ENCODE measurements at regions not wholly inside any gene's neighbourhood (a gene's known extent, or its start where the extent isn't known, plus 50 kb on each side); places are given as distances from the start of the nearest gene placed in this dataset.
"Not testable (repeated sequence)": the region's sequence is repeated elsewhere in the genome, so short reads cannot be mapped to it uniquely, and the experiment has no call there.

DNA sequence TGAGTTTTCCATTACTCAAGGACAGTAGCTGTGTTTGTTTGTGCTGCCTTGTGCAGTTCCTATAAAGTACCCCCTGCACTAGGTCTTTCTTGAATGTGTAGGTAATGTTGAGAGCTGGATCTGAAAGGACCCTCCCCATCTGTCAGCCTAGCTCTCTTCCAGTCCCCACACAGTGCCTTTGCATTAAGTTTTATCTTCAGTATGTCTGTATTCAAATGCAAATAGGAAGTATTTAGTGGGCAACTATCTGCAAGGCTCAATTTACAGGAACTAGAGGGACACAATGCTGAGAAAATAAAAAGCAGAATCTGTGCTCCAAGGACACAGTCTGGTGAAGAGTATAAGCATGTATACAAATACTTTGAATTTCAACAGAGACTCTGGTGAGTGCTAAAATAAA is 558.5 kb downstream of the RFC3 start:
- DNase-seq = no peak

DNA sequence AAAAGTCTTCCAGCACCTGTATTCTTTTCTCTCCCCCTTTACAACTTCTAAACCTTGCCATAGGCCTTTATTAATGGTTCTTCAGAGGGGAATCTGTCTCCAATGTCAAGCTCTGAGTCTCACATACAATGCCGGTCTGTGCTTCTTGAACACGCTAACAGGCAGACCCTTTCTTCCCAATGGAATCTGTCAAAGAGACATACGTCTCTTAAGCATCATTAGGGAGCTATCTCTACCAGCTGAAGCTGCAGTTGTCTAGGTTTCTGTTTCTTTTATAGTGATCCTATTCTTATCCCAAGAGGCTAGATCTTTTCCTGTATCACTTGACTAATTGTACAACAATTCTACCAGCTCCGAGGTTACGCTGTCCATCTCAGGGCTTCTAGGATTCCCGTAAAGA is 560.8 kb upstream of the NBEA start:
- DNase-seq = no peak

DNA sequence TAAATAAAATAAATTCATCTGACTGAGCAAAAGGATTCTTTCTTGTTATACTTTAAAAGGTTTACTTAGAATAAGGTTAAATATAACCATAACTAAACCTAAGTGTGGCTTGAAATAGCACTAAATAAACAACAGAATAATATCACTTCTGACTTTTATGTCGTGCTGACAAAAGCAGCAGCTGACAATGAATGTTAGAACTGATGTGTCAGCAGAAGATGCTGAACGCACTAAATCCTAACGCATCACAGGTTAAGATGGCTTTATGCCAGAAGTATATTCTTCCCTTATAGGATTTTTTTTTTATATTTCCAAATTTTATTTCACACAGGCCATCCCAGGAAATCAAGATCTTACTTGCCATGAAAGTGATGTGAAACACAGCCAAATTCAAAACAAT is 558.3 kb upstream of the NBEA start:
- DNase-seq = no peak

DNA sequence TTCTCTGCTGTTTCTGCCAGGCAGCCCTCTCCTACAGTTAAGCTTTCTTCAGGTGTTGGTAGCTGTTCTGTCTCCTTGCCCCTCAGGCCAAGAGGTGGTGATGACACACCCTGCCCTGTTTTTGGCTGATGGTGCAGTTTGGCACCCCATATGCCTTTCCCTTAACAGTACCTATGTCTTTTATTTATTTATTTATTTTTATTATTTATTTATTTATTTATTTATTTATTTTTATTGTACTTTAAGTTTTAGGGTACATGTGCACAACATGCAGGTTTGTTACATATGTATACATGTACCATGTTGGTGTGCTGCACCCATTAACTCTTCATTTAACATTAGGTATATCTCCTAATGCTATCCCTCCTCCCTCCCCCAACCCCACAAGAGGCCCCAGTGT is 555.8 kb upstream of the NBEA start:
- DNase-seq = not testable (repeated sequence)

DNA sequence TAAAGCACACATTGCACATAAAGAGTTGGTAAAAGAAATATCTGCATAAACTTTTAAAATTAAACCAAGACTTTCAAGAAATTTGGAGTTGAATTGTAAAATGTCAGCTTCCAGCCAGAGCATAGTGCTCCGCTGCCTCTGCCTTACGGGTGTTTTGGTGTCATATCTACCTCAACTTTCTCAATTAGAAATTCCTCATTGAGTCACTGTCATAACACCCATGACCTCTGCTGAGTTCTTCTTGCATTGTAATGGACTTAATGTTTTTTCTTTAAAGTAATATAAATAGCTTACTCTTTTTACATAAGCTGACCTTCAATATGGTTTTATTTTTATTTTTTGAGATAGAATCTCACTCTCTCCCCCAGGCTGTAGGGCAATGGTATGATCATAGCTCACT is 551.0 kb upstream of the NBEA start:
- no peak for DNase-seq

GRCh38 chr13:34401696-34402095 is 540.4 kb upstream of the NBEA start:
- DNase-seq = no peak

- DNase-seq = no peak
Observed at GRCh38 chr13:34405410-34406181, 536.5 kb upstream of the NBEA start.

GRCh38 chr13:34408640-34409039 is 533.4 kb upstream of the NBEA start:
- no peak for DNase-seq

GRCh38 chr13:34409496-34410182 is 532.4 kb upstream of the NBEA start:
- DNase-seq = no peak

DNA sequence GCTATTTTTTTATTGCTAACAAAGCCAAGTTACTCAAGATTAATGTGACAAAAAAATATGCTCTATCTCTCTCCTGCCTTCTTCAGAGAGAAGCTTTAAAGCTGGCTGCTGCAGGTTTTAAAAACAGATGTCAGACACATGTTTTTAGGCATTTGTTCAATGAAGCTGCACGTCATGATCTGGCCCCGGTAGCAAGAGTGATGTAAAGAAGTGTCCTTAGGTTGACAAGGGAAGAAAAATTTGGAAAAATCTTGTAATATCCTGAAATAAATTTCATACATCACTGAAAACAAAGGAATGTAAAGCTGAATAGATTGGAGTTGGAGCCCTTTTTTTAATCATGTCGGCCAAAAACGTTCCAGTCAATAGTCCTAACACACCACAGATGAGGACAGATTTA is 531.4 kb upstream of the NBEA start:
- no peak for DNase-seq

DNA sequence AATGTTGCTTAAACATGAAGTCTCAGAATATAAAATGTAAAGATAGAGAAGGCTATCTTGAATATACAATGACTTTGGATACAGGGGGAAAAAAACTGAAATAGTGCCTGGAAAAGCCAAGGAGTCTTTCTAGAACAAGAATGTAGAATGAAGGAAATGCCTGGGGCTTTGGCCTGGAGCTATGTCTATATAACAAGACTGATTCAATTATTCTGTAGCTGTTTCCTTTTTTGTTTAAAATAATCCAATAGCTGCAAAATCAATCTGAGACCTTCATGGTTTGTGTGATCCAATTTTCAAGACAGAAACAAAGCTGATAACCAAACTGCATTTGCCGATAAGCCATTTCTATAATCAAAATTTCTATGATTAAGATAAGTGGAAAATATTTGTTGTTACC is 530.9 kb upstream of the NBEA start:
- no peak for DNase-seq

DNA sequence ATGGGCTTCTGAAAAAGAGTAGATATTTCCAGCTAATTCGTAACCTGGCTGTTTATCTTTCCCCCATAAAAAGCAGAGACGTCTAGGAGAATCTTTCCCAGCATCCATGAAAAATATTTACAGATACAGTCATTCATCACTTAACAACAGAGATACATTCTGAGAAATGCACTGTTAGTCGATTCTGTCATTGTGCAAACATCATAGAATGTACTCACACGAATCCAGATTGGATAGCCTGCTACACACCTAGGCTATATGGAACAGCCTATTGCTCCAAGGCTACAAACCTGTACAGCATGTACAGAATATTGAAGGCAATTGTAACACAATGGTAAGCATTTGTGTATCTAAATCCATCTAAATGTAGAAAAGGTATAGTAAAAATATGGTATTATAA is 530.2 kb upstream of the NBEA start:
- DNase-seq = no peak

GRCh38 chr13:34412295-34412694 is 529.8 kb upstream of the NBEA start:
- DNase-seq = no peak

GRCh38 chr13:34412817-34413375 is 529.2 kb upstream of the NBEA start:
- DNase-seq = no peak

- no peak for DNase-seq
Observed at GRCh38 chr13:34413538-34414210, 528.4 kb upstream of the NBEA start.

GRCh38 chr13:34414616-34415015 is 527.5 kb upstream of the NBEA start:
- no peak for DNase-seq

DNA sequence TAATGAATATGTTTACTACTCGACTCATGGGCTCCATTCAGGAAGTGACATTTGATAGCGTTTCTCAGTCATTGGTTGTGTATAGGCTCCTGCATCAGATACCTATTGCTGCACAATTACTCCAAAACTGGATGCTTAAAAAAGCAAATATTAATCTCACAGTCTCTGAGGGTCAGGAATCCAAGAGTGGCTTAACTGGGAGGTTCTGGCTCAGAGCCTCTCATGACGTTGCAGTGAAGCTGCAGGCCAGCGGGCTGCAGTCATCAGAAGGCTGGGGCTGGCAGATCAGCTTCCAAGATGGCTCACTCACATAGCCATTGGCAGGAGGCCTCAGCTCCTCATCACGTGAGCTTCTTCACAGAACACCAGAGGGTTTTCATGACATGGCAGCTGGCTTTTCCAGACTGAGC is 525.1 kb upstream of the NBEA start:
- DNase-seq = no peak

DNA sequence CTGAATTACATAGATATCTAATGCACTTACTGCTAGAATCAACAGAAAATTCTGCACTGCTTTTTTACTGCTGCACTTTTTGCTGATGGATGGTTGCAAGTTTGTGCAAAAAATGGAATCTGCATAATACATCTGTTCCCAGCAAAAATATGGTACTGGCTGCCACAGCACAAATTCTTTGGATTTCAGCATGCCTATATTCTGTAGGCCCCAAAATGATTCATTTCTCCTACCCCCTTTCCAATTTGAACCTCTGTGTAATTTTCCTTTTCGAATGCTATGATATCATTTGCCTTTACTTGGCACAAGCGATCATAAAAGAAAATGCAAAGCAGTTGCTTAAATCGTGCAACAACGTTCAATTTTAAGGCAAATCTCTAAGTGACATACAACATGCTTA is 524.2 kb upstream of the NBEA start:
- DNase-seq = no peak

DNA sequence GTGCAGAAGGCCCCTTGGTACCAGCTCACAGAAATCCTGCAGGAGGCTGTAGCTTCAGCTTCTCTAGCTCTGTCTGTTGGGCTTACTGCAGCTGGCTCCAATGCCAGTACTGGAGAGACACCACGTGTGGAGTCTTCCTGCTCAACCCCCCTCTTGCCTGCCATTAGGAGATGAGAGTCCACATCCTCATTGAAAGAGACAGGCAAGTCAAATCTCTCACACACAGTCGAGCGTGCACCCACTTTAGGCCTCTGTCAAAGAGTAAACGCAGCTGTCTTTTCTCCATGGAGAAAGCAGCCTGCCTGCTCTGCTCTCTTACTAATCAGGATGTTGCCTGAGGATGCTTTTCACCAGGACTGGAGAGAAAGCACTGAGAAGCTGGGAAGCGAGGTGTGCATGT is 523.0 kb upstream of the NBEA start:
- DNase-seq = no peak

GRCh38 chr13:34419755-34420154 is 522.3 kb upstream of the NBEA start:
- no peak for DNase-seq

DNA sequence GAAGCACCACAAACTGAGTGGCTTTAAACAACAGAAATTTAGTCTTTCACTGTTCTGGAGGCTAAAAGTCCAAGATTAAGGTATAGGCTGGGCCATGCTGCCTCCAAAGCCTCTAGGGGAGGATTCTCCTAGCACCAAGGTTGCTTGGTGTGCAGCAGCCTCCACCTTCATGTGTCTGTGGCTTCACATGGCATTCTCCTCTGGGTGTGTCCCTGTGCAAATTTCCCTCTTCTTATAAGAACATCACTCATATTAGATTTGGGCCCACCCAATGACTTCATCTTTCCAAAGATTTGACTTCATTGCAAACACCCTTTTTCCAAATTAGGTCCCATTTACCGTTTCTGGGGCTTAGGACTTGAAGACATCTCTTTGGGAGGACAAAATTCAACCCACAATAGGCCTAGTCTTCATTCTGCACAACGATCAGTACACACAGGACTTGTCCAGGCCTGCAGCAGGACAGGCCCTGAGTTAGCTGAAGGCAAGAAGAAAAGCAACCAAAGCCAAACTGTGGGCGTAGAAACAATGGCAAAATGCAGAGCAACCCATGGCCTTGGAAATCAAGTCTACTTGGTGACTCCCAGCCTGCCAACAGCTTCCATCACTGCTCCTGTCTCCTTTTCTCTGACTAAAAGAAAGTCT is 521.2 kb upstream of the NBEA start:
- DNase-seq = no peak

DNA sequence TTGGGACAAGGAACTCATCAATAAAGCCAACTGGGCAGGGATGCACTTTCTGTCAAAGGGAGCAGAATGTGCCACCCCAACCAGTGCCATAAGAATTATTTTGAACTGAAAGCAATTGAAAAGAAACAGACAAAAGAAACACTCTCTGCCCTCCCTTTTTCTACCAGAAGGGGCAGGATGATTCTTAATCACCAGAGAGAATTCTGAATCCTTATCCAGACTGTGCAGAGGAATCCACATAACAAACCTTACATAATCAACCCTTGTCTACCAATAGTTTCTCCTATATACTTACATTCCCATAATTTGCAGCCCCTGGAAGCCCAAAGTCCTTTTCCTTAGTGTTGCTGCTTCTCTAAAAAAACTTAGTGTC is 520.7 kb upstream of the NBEA start:
- no peak for DNase-seq

DNA sequence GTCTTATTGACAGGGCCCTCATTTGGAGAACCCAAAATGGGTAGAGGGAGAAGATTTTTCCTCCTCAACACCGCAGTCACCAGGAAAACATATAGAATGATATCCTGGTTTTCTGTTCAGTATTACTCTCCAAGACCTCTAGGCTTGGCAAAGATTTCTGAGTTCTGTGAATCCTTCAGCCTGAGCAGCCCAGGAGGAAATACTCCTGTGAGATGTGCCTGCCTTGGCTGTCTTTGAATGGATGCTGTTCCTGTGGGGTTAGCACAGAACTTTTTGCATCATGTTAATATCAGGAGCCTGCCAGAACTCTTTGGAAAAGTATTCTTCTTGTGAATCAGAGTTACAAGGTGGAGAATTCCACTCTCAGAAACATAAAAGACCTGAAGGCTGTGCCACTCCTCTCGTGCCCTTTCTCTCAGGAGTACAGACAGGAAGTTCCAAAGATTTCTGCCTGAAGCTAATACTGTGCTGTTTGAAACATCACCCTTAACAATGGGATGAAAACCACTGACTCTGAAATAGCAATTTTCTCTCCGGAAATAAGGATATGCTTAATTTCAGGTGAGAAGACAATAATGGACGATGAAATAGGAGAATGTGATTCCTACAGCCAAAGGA is 520.1 kb upstream of the NBEA start:
- no peak for DNase-seq

All from stimulated activated CD4-positive, alpha-beta T cell treated with anti-CD3 and anti-CD28 coated beads, Interleukin-15, amount 100 ng/mL, for 24 hours (primary cell).